Tibial nerve (tissue), 3 donors: ENCODE measurements at regions not wholly inside any gene's neighbourhood (a gene's known extent, or its start where the extent isn't known, plus 50 kb on each side); places are given as distances from the start of the nearest gene placed in this dataset.

Source experiments
- CTCF ChIP-seq, 5 experiments: fragments of 200-600 bp in 3 of 5; fragments of 450-650 bp in 2 of 5; sonication (generic) in 3 of 5; IDR thresholded peaks; one replicate each; pipeline ENCODE4 v1.5.1; 2016 to 2019; ENCODE audit warnings: antibody characterized with exemption in 5 of 5, mild to moderate bottlenecking in 3 of 5, moderate library complexity in 2 of 5
- POLR2A ChIP-seq, 2 donors: fragments of 450-650 bp; IDR thresholded peaks; one replicate each; pipeline ENCODE4 v1.6.1; 2017; ENCODE audit warnings: antibody characterized with exemption in 2 of 2, mild to moderate bottlenecking in 2 of 2, moderate library complexity in 2 of 2

- TF ChIP-seq POLR2A (IDR thresholded peaks at IDR 0.05) (no peak), CTCF (IDR thresholded peaks at IDR 0.05) (no peak)
Observed at GRCh38 chr3:67201026-67201425, 202.9 kb downstream of the KBTBD8 start.
